ENCODE measurements at regions not wholly inside any gene's neighbourhood (a gene's known extent, or its start where the extent isn't known, plus 50 kb on each side); places are given as distances from the start of the nearest gene placed in this dataset.

- intact Hi-C loops (cut with micrococcal nuclease; ENCODE audit: unreplicated experiment) = no loop called here
- TF ChIP-seq CTCF (conservative IDR thresholded peaks at IDR 0.05; ENCODE audit: low read length) (no peak), EZH2phosphoT487 (IDR thresholded peaks at IDR 0.05; ENCODE audit: borderline replicate concordance, low read depth, low read length) (no peak)
Measured at GRCh38 chr5:126365446-126366198, 57.6 kb upstream of the GRAMD2B start.

GRCh38 chr5:126366199-126366560 is 57.0 kb upstream of the GRAMD2B start:
- CTCF ChIA-PET (ENCODE audit: unreplicated experiment) = no interaction called here
- no peak overlapping the region for H3K4me2 ChIP-seq (ENCODE audit: low read length)

More at GRCh38 chr5:126365446-126366198, 57.6 kb upstream of the GRAMD2B start:
- H3K9me3 ChIP-seq (ENCODE audit: low read length) = no peaks in the 10 kb centered on the region
- no peaks in the 10 kb centered on the region for H4K20me1 ChIP-seq (ENCODE audit: insufficient read depth, low read length)
- no peak overlapping the region for H2AFZ ChIP-seq (ENCODE audit: low read length)
- H3K4me1 ChIP-seq (ENCODE audit: insufficient read depth, low read length, poor library complexity, severe bottlenecking) = no peaks in the 10 kb centered on the region
- CTCF ChIA-PET (ENCODE audit: unreplicated experiment) = no interaction called here
- H3K9me2 ChIP-seq (ENCODE audit: insufficient read depth, low read length) = no peaks in the 10 kb centered on the region
- no peaks in the 10 kb centered on the region for H3K36me3 ChIP-seq (ENCODE audit: insufficient read depth, low read length)
- H3K27ac ChIP-seq (ENCODE audit: low read depth, low read length, poor library complexity, severe bottlenecking) = no peak overlapping the region
- H3K4me3 ChIP-seq (ENCODE audit: low read depth, low read length, poor library complexity, severe bottlenecking) = no peak overlapping the region
- H3K79me2 ChIP-seq (ENCODE audit: insufficient read depth, low read depth, low read length) = no peaks in the 10 kb centered on the region
- BruUV-seq (replicated peaks) = no TSS peak
- POLR2A ChIA-PET = interaction anchor here (0.5 kb wide), 1 partner anchor 323 kb away, joined by 5 read pairs; no protein-coding TSS in a partner anchor
- no peak for DNase-seq (ENCODE audit: low spot score)
- no peak overlapping the region for H3K4me2 ChIP-seq (ENCODE audit: low read length)

More at GRCh38 chr5:126366199-126366560, 57.0 kb upstream of the GRAMD2B start:
- no TSS peak for BruUV-seq (replicated peaks)
- POLR2A ChIA-PET = interaction anchor here (0.5 to 0.8 kb wide), 2 partner anchors 18 to 322 kb away, joined by 4 to 5 read pairs; no protein-coding TSS in a partner anchor
- no peak for DNase-seq (ENCODE audit: low spot score)
- Histone ChIP-seq H3K9me3 (ENCODE audit: low read length) (no peaks in the 10 kb centered on the region), H2AFZ (ENCODE audit: low read length) (no peak overlapping the region), H3K4me1 (ENCODE audit: insufficient read depth, low read length, poor library complexity, severe bottlenecking) (no peaks in the 10 kb centered on the region), H3K9me2 (ENCODE audit: insufficient read depth, low read length) (no peaks in the 10 kb centered on the region), H4K20me1 (ENCODE audit: insufficient read depth, low read length) (no peaks in the 10 kb centered on the region), H3K36me3 (ENCODE audit: insufficient read depth, low read length) (no peaks in the 10 kb centered on the region), H3K4me3 (ENCODE audit: low read depth, low read length, poor library complexity, severe bottlenecking) (no peak overlapping the region), H3K79me2 (ENCODE audit: insufficient read depth, low read depth, low read length) (no peaks in the 10 kb centered on the region), H3K27ac (ENCODE audit: low read depth, low read length, poor library complexity, severe bottlenecking) (no peak overlapping the region)
- TF ChIP-seq EZH2phosphoT487 (IDR thresholded peaks at IDR 0.05; ENCODE audit: borderline replicate concordance, low read depth, low read length) (no peak), CTCF (conservative IDR thresholded peaks at IDR 0.05; ENCODE audit: low read length) (no peak)
- intact Hi-C loops (cut with micrococcal nuclease; ENCODE audit: unreplicated experiment) = no loop called here
